ENCODE measurements at regions not wholly inside any gene's neighbourhood (a gene's known extent, or its start where the extent isn't known, plus 50 kb on each side); places are given as distances from the start of the nearest gene placed in this dataset.

GRCh38 chr9:81162361-81162760 is 527.0 kb downstream of the TLE1 start:
- TF ChIP-seq, protein P1, sequence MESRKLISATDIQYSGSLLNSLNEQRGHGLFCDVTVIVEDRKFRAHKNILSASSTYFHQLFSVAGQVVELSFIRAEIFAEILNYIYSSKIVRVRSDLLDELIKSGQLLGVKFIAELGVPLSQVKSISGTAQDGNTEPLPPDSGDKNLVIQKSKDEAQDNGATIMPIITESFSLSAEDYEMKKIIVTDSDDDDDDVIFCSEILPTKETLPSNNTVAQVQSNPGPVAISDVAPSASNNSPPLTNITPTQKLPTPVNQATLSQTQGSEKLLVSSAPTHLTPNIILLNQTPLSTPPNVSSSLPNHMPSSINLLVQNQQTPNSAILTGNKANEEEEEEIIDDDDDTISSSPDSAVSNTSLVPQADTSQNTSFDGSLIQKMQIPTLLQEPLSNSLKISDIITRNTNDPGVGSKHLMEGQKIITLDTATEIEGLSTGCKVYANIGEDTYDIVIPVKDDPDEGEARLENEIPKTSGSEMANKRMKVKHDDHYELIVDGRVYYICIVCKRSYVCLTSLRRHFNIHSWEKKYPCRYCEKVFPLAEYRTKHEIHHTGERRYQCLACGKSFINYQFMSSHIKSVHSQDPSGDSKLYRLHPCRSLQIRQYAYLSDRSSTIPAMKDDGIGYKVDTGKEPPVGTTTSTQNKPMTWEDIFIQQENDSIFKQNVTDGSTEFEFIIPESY (CRISPR knock-in tag; IDR thresholded peaks at IDR 0.05): no peak
- no peak for TF ChIP-seq CTCF (IDR thresholded peaks at IDR 0.05 in 2 of 3, conservative IDR thresholded peaks at IDR 0.05 in 1 of 3; ENCODE audit: insufficient read depth in 2 of 3, low read depth in 1 of 3, low read length in 3 of 3)
- TF ChIP-seq, protein P2, sequence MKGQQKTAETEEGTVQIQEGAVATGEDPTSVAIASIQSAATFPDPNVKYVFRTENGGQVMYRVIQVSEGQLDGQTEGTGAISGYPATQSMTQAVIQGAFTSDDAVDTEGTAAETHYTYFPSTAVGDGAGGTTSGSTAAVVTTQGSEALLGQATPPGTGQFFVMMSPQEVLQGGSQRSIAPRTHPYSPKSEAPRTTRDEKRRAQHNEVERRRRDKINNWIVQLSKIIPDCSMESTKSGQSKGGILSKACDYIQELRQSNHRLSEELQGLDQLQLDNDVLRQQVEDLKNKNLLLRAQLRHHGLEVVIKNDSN (CRISPR knock-in tag; IDR thresholded peaks at IDR 0.05): no peak
- no peak for TF ChIP-seq DNMT1 (IDR thresholded peaks at IDR 0.05)
- no peak for TF ChIP-seq SMAD3 (CRISPR knock-in tag; conservative IDR thresholded peaks at IDR 0.05)
- TF ChIP-seq NFXL1 (CRISPR knock-in tag; IDR thresholded peaks at IDR 0.05): no peak
- TF ChIP-seq, protein P3, sequence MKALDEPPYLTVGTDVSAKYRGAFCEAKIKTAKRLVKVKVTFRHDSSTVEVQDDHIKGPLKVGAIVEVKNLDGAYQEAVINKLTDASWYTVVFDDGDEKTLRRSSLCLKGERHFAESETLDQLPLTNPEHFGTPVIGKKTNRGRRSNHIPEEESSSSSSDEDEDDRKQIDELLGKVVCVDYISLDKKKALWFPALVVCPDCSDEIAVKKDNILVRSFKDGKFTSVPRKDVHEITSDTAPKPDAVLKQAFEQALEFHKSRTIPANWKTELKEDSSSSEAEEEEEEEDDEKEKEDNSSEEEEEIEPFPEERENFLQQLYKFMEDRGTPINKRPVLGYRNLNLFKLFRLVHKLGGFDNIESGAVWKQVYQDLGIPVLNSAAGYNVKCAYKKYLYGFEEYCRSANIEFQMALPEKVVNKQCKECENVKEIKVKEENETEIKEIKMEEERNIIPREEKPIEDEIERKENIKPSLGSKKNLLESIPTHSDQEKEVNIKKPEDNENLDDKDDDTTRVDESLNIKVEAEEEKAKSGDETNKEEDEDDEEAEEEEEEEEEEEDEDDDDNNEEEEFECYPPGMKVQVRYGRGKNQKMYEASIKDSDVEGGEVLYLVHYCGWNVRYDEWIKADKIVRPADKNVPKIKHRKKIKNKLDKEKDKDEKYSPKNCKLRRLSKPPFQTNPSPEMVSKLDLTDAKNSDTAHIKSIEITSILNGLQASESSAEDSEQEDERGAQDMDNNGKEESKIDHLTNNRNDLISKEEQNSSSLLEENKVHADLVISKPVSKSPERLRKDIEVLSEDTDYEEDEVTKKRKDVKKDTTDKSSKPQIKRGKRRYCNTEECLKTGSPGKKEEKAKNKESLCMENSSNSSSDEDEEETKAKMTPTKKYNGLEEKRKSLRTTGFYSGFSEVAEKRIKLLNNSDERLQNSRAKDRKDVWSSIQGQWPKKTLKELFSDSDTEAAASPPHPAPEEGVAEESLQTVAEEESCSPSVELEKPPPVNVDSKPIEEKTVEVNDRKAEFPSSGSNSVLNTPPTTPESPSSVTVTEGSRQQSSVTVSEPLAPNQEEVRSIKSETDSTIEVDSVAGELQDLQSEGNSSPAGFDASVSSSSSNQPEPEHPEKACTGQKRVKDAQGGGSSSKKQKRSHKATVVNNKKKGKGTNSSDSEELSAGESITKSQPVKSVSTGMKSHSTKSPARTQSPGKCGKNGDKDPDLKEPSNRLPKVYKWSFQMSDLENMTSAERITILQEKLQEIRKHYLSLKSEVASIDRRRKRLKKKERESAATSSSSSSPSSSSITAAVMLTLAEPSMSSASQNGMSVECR (CRISPR knock-in tag; IDR thresholded peaks at IDR 0.05): no peak
- TF ChIP-seq ZNF518B (CRISPR knock-in tag; IDR thresholded peaks at IDR 0.05): no peak
- TF ChIP-seq ZFP36 (IDR thresholded peaks at IDR 0.05; ENCODE audit: low read depth, low read length, partially characterized antibody): no peak
- no peak for TF ChIP-seq SIN3B (IDR thresholded peaks at IDR 0.05; ENCODE audit: low read depth)
- TF ChIP-seq MLX (CRISPR knock-in tag; conservative IDR thresholded peaks at IDR 0.05): no peak
- TF ChIP-seq, protein P4, sequence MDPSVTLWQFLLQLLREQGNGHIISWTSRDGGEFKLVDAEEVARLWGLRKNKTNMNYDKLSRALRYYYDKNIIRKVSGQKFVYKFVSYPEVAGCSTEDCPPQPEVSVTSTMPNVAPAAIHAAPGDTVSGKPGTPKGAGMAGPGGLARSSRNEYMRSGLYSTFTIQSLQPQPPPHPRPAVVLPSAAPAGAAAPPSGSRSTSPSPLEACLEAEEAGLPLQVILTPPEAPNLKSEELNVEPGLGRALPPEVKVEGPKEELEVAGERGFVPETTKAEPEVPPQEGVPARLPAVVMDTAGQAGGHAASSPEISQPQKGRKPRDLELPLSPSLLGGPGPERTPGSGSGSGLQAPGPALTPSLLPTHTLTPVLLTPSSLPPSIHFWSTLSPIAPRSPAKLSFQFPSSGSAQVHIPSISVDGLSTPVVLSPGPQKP (CRISPR knock-in tag; IDR thresholded peaks at IDR 0.05): no peak
